LNCaP clone FGC (cell line): ENCODE measurements at regions not wholly inside any gene's neighbourhood (a gene's known extent, or its start where the extent isn't known, plus 50 kb on each side); places are given as distances from the start of the nearest gene placed in this dataset.

Experiments
- DNase-seq: peaks from one replicate; pipeline ENCODE4 v3.0.0-alpha.2; 2011; ENCODE audit warnings: low read depth
- H3K4me3 ChIP-seq: 2 replicates; pipeline ENCODE4 v1.5.1; 2011; ENCODE audit warnings: mild to moderate bottlenecking, low read depth, low read length, control low read depth
- TF ChIP-seq, protein P1 (sequence below): IDR thresholded peaks from 2 replicates; pipeline ENCODE4 v1.5.1; 2012; ENCODE audit warnings: mild to moderate bottlenecking; ENCODE audit not compliant: control insufficient read depth, insufficient read depth; ENCODE audit errors: extremely low read depth

DNA sequence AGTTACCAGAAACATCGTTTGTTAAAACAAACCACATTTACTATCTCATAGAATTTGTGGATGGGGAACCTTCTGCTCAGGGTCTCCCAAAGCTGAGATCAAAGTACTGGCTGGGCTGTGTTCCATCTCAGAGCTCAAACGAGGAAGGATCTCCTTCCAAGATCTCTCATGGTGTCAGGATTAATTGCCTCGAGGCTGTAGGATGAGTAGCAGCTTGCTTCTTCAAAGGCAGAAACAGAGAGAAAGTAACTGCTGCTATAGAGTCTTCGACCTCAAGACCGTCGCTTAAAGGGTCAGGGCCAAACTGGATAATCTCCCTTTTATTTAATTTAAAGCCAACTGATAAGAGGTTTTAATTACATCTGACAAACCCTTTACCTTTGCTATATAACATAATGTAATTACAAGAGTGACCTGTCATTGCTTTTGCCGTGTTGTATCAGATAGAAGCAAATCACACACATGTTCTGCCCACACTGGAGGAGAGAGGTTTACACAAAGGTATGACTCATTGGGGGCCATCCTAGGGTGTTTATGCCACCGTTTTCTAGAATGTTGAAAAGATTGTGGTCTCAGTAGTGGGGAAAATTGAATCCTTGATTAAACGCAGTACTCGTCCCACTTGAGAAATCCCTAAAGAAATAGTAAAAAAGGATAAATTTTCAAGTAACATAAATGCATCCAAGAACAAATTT, 868.8 kb upstream of the TMEM132C start:
- DNase-seq = no peak
- no peak overlapping the region for H3K4me3 ChIP-seq
- TF ChIP-seq, protein P1, sequence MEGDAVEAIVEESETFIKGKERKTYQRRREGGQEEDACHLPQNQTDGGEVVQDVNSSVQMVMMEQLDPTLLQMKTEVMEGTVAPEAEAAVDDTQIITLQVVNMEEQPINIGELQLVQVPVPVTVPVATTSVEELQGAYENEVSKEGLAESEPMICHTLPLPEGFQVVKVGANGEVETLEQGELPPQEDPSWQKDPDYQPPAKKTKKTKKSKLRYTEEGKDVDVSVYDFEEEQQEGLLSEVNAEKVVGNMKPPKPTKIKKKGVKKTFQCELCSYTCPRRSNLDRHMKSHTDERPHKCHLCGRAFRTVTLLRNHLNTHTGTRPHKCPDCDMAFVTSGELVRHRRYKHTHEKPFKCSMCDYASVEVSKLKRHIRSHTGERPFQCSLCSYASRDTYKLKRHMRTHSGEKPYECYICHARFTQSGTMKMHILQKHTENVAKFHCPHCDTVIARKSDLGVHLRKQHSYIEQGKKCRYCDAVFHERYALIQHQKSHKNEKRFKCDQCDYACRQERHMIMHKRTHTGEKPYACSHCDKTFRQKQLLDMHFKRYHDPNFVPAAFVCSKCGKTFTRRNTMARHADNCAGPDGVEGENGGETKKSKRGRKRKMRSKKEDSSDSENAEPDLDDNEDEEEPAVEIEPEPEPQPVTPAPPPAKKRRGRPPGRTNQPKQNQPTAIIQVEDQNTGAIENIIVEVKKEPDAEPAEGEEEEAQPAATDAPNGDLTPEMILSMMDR = no peak

DNA sequence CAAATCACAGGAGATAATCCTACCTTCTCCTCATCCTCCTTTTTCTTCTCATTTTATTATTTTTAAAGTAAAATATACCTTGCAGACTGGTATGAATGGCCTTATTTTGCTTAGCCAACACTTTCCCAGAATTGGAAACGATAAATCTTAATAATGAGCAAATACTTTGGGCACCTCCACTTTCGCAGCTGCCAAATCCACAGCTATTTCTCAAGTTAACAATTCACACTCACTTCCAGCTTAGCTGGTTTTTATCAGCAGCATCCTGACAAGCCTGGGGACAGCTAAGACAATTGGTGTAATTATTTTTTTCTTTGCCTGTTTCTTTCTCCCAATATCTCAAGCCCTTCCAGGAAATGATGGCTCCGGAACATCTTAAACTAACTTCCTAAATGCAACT, 867.5 kb upstream of the TMEM132C start:
- TF ChIP-seq, protein P1 = no peak
- DNase-seq = no peak
- H3K4me3 ChIP-seq = no peak overlapping the region

DNA sequence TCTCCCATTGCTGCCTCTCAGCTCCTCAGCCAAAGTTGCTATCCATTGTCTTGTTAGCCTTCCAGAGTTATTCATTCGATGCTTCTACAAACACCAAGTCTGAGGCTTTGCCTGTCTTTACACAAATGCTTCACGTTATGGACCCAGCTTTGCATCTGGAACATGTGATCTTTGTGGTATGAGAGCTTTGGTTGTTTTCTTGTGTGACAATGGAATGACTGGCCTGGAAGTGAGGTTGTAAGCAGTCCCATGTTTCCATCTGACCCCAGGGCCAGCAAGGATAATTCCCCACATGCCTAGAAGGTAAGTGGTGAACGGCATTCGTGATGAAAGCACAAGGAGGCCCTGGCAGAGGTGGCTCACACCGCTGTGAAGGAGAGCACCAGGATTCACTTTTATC, 866.7 kb upstream of the TMEM132C start:
- DNase-seq = no peak
- no peak overlapping the region for H3K4me3 ChIP-seq
- TF ChIP-seq, protein P1 = no peak

DNA sequence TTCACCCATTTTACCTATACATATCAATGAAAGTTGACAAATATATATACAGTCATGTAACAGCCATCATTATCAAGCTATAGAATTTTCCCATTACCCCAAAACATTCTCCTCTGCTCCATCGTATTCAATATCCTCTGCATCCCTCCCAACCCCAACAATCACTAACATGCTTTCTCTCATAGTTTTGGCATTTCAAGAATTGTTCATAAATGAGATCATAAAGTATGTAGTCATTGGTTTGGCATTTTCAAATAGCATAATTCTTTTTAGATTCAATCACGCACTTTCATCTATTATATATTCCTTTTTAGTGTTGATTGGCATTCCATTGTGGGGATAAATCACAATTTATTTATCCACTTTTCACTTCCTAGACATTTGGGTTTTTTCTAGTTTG, 866.0 kb upstream of the TMEM132C start:
- DNase-seq = no peak
- TF ChIP-seq, protein P1 = no peak
- H3K4me3 ChIP-seq = no peak overlapping the region

DNA sequence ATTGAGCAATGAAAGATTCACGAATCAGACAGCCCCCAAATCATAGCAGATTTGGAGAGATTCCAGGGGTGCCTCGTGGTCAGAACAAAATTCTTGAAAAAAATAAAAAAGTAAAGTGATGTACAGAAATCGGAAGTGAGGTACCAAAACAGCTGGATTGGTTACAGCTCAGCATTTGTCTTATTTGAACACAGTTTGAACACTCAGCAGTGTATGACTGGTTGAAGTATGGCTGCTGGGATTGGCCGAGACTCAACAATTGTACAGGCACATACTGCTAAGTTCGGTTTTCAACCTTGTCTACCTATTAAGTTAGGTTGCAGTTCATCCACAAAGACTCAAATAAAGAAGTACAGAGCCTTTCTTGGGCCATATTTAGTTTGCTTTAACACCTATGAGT, 865.4 kb upstream of the TMEM132C start:
- no peak overlapping the region for H3K4me3 ChIP-seq
- no peak for DNase-seq
- TF ChIP-seq, protein P1 = no peak

DNA sequence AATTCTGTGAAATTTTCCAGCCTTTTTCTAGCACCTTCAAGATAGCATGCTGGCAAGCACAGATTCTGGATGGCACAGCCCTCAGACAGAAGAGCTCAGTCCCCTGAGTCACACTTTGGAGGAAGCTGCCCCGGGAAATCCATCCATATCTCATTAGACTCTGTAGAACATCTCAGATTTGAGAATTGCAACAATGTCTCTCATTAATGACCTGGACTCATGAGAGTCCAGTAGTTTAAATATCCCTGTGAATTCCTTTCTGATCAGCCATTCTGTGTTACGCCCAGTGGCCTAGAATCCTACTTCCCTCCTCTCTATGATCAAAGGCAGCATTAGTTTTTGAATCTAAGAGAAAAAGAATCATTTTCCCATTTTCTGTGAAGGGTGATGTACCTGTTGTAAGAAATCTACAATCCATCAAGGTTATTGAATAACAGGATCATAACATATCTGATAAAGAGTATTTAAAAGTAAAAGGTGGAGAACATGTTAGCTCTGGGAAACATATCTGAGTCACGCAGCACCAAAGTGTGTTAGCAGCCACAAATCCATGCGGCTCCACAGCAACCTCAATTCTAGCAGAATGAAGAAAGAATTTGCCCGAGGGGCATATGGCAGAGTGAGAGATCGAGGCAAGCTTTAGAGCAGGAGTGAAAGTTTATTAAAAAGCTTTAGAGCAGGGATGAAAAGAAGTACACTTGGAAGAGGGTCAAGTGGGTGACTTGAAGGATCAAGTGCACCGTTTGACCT, 855.6 kb upstream of the TMEM132C start:
- TF ChIP-seq, protein P1 = no peak
- no peak for DNase-seq

DNA sequence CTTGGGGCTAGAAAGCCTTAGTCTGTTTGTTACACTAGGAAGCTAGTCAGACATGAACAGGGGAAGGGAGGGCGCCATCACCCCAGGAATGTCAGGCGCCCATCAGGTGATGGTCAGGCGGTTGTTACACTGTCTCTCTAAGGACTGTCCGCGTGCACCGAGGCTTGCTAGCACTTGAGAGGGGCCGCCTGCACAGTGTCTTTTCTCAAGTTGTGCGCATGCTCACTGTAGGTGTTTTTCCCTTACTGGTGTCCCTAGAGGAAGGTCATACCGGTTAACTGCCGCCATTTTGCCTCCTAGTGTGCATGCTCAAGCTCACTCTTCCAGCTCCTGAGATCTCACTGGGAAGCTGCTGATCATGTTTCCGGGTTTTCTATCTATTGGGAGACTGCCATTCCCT, 855.0 kb upstream of the TMEM132C start:
- TF ChIP-seq, protein P1 = no peak
- no peak for DNase-seq
- H3K4me3 ChIP-seq = no peak overlapping the region

More for the DNA sequence above, 855.6 kb upstream of the TMEM132C start:
- no peak overlapping the region for H3K4me3 ChIP-seq
